ENCODE measurements at regions not wholly inside any gene's neighbourhood (a gene's known extent, or its start where the extent isn't known, plus 50 kb on each side); places are given as distances from the start of the nearest gene placed in this dataset.

GRCh38 chr6:91075244-91075976 is 488.5 kb upstream of the MAP3K7 start:
- H3K36me3 Mint-ChIP-seq: no peaks in the 10 kb centered on the region

DNA sequence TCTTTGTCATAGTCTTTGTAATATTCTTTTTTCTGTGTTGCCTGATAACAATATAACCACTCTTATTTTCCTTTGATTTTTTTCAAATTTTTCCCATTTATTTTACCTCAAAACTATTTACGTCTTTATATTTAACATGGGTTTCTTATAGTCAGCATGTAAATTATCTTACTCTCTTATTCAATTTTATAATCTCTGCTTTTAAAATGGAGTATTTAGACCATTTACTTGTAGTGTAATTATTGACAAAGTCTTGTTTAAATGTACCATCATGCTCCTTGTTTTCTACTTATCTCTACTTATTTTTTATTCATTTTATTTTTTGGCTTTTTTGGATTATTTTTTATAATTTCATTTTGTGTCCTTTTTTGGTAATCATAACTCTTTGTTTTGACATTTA is 476.5 kb upstream of the MAP3K7 start:
- intact Hi-C loops (cut with micrococcal nuclease): no loop called here
- H3K36me3 Mint-ChIP-seq: no peaks in the 10 kb centered on the region
- H4K20me1 ChIP-seq (ENCODE audit: insufficient read depth, low read length): no peaks in the 10 kb centered on the region
- H3K4me1 Mint-ChIP-seq: no peaks in the 10 kb centered on the region
- H3K79me2 ChIP-seq (ENCODE audit: insufficient read depth, low read length): no peaks in the 10 kb centered on the region
- no peak for TF ChIP-seq CTCF (IDR thresholded peaks at IDR 0.05)
- no peak for DNase-seq
- H3K27me3 Mint-ChIP-seq (ENCODE audit: low read depth in 3 of 3): peaks cover 0 to 2% (median 0%) of the 10 kb centered on the region in 3 donors
- H3K9me3 Mint-ChIP-seq: peaks cover 2 to 10% (median 6%) of the 10 kb centered on the region in 7 donors
- H3K27me3 ChIP-seq (ENCODE audit: control insufficient read depth in 2 of 2, insufficient read depth in 2 of 2, low read length in 2 of 2): no peaks in the 10 kb centered on the region
- H2AFZ ChIP-seq (ENCODE audit: insufficient read depth, low read depth, low read length, poor library complexity, severe bottlenecking): no peak overlapping the region
- no peak overlapping the region for H3K4me3 ChIP-seq (replicated peaks in 1 of 3; ENCODE audit: low read depth in 2 of 3, low read length in 3 of 3)
- no peaks in the 10 kb centered on the region for H3K36me3 ChIP-seq (replicated peaks in 1 of 2; ENCODE audit: control insufficient read depth in 1 of 2, insufficient read depth in 2 of 2, low read length in 2 of 2)
- no peak overlapping the region for H3K4me3 Mint-ChIP-seq
- H3K9ac ChIP-seq (ENCODE audit: insufficient read depth, low read length, poor library complexity, severe bottlenecking): no peak overlapping the region
- no peak overlapping the region for H3K4me2 ChIP-seq (replicated peaks; ENCODE audit: extremely low read depth, low read length, poor library complexity, severe bottlenecking)
- WGBS (ENCODE audit: insufficient coverage): no CpG with 5 or more reads among the region's 1 CpG
- H3K9me3 ChIP-seq (replicated peaks in 1 of 2; ENCODE audit: control insufficient read depth in 1 of 2, insufficient read depth in 1 of 2, low read length in 2 of 2): peaks cover 0 to 10% of the 10 kb centered on the region in 2 donors
- no peak overlapping the region for H3K27ac Mint-ChIP-seq
- no peaks in the 10 kb centered on the region for H3K4me1 ChIP-seq (ENCODE audit: control insufficient read depth in 1 of 2, insufficient read depth in 2 of 2, low read length in 2 of 2)
- H3K27ac ChIP-seq (ENCODE audit: low read depth in 1 of 2, low read length in 2 of 2): no peak overlapping the region

More at GRCh38 chr6:91075244-91075976, 488.5 kb upstream of the MAP3K7 start:
- H3K27me3 ChIP-seq (ENCODE audit: control insufficient read depth in 2 of 2, insufficient read depth in 2 of 2, low read length in 2 of 2): no peaks in the 10 kb centered on the region
- no peak for TF ChIP-seq CTCF (IDR thresholded peaks at IDR 0.05)
- H3K36me3 ChIP-seq (replicated peaks in 1 of 2; ENCODE audit: control insufficient read depth in 1 of 2, insufficient read depth in 2 of 2, low read length in 2 of 2): no peaks in the 10 kb centered on the region
- no peak overlapping the region for H3K4me3 ChIP-seq (replicated peaks in 1 of 3; ENCODE audit: low read depth in 2 of 3, low read length in 3 of 3)
- WGBS (ENCODE audit: insufficient coverage): 67% methylated on average over 1 of the region's 5 CpGs
- H4K20me1 ChIP-seq (ENCODE audit: insufficient read depth, low read length): no peaks in the 10 kb centered on the region
- Mint-ChIP-seq H3K9me3 (peaks cover 0 to 4% (median 0%) of the 10 kb centered on the region in 7 donors), H3K27me3 (ENCODE audit: low read depth in 3 of 3) (peaks cover 0 to 2% (median 0%) of the 10 kb centered on the region in 3 donors), H3K4me3 (no peak overlapping the region), H3K4me1 (no peaks in the 10 kb centered on the region), H3K27ac (no peak overlapping the region)
- intact Hi-C loops (cut with micrococcal nuclease): no loop called here
- no peaks in the 10 kb centered on the region for H3K79me2 ChIP-seq (ENCODE audit: insufficient read depth, low read length)
- H3K27ac ChIP-seq (ENCODE audit: low read depth in 1 of 2, low read length in 2 of 2): no peak overlapping the region
- no peaks in the 10 kb centered on the region for H3K9me3 ChIP-seq (replicated peaks in 1 of 2; ENCODE audit: control insufficient read depth in 1 of 2, insufficient read depth in 1 of 2, low read length in 2 of 2)
- H3K4me1 ChIP-seq (ENCODE audit: control insufficient read depth in 1 of 2, insufficient read depth in 2 of 2, low read length in 2 of 2): no peaks in the 10 kb centered on the region
- no peak overlapping the region for H3K4me2 ChIP-seq (replicated peaks; ENCODE audit: extremely low read depth, low read length, poor library complexity, severe bottlenecking)
- DNase-seq: no peak
- no peak overlapping the region for H3K9ac ChIP-seq (ENCODE audit: insufficient read depth, low read length, poor library complexity, severe bottlenecking)
- no peak overlapping the region for H2AFZ ChIP-seq (ENCODE audit: insufficient read depth, low read depth, low read length, poor library complexity, severe bottlenecking)
